ENCODE measurements at regions not wholly inside any gene's neighbourhood (a gene's known extent, or its start where the extent isn't known, plus 50 kb on each side); places are given as distances from the start of the nearest gene placed in this dataset.

DNA sequence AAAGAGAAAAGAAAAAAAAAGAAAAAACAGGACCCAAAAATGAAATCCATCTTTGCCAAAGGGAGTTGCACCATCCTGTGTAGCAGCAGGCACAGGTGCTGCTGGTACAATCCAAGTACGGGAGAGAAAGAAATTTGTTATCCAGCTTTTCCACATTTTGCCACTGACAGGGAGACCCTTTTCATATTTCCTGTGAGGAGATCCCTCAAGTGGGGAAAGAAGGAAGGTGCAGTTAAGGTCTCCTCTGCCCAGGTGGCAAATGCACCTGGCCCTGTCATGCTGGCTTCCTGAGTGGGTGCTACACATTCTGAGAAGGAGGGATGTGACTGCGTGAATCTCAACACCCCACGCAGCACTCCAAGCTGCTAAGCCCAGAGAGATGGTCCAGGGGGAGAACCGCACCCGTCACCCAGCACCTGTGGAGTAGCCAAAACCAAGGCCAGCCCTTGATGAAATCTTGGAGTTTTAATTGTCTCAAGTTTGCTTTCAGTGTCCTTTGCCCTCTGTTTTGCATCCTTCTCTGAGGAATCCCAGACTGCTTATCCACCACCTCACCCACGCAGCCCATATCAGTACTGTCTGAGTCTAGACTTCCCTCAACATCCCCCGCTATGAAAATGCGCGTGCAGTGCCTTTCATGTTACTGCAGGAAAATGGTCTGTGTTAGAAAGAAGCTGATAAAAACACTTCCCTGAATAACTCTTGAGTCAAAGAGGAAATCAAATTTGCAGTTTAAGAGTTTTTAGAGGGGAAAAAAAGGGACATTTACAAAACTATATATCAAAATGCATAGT lies 141.9 kb upstream of the THBS1 start:
- no peak for DNase-seq

DNA sequence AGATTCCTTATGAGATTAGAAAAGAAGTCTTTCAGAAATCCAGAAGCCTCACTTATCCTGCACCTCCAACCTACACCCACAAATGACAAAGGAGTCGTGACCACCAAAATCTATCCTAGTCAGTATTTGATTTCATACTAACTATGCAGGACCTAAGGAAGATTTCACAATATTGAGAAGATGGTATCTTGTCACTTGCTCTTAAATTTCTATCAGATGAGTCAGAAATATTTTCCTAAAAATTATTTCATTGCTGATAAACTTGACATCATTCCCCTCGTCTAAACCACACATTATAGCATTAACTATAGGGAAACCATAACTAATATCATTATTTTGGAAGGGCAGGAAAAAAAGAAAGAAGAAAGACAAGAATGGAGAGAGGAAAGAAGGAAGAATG lies 138.0 kb upstream of the THBS1 start:
- no peak for DNase-seq

DNA sequence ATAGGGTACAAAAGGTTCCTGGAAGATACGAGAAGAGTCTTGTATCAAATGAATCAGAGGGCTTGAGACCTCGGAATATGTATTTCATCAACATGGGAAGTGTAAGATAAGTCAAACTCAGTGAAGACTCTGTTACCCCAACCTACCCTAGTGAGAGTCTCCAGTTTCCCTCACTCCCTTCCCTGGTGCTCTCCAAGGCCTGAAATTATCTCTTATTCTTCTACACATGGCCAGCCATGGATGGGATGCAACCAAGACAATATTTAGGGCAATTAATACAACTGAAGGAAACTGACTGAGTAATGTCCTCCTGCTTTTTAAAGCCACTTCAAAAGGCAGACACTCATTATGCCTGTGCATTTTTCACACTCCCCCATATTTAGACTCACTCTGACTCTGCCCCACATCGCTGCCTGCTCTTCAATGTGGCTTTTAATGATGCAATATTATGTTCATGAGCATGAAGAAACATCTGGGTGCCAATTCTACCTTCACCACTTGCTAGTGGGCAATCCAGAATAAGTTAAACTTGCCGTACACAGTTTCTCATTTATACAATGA lies 137.1 kb upstream of the THBS1 start:
- no peak for DNase-seq

DNA sequence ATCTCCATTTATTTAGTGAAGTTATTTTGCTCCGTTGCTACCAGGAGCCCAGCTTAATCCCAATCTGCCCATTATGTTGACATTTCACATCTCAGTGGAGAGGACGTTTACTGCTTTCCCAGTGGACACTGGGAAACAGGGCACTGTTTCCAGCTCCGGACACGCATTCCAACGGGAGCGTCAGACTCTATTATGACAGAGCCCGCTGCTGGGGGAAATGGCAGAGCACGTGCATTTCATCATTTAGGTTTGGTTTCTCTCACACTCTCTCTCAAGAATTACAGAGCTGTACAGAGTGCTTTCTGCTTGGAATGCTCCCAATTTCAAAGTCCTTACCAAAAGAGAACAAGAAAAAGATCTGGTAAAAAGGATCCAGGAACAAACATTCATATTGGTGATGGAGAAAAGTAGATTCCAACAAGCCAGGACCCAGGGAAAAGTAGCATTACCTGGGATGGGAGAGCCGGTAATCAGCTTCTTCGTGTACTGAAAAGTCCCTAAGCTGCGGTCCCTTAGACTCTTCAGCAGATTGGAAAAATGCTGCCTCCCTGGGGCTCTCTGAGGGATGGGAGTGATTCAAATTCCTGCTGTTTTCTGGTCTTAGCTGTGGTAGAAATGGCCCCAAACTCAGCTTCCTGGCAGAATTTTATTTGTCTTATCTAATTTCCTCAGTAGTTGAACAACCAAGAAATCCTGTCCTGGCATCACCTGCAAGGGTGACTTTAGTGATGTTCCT lies 136.0 kb upstream of the THBS1 start:
- no peak for DNase-seq

DNA sequence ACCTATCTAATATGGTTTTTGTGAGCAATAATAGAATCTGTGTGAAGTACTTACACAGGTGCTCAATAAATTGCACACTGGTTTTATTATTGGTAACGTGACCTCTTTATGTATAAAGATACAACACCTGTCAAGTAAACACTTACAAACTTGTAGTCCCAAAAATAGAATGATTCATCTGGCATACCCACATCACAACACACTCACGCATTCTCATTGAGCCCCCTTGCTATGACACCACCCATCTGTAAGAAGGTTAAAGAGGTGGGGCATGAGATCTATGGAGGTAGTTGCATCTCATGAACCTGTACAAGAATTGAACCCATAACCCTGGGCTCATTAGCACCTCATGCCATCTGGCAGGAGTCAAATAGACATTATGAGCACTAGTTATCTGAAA lies 134.9 kb upstream of the THBS1 start:
- DNase-seq = no peak

DNA sequence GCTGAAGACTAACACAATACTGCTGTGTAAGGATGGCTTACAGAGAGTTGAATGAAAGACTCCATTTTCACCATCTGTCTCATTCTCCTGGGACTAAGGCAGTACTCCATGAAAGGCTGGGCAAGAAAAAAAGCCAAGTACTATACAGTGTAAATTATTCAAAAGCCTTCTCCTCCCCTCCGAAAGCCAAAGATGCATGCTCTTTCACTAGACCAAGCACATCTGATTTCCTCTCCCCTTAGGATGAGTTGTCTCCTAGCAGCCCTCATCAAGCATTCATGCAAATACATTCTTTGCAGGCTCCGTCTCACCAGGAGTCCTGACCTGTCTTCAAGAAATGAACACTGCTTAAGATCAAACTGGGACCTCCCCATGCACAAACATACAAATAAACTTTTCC lies 133.5 kb upstream of the THBS1 start:
- DNase-seq = no peak

DNA sequence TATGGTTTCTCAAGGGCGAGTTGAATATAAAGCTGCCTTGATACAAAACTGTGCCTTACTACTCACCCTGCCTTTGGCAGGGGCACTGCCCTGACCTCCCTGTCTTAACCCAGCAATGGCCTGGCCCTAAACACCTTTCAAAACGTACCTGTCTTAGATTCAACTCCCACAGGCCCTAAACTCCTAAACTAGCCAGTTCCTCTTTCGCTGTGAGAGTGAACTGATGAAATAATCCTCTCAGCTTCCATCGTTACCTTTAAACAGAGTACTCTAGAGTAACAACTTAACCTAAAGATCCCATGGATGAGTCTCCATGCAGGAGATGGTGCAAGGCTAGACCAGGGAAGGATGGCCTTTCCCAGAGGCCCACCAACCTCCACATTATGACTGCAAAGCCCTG lies 133.0 kb upstream of the THBS1 start:
- DNase-seq = no peak

DNA sequence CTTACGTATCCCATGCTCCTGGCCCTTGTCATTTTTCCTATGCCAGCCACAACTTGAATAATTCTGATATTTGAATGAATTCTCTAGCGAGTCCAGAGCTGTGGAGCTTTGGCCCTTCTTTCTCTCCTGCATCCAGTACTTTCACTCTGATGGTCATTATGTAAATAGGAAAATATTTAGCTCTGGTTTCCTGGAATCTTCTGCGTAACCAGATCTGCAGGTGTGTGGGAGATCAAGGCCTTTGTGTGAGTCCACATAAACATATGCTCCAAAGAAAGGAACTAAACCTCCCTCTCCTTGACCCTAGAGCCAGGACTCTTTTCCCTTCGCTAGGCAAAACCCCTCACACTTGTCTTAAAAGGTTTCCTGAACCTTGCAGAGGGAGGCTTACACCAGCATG lies 132.5 kb upstream of the THBS1 start:
- DNase-seq = no peak

DNA sequence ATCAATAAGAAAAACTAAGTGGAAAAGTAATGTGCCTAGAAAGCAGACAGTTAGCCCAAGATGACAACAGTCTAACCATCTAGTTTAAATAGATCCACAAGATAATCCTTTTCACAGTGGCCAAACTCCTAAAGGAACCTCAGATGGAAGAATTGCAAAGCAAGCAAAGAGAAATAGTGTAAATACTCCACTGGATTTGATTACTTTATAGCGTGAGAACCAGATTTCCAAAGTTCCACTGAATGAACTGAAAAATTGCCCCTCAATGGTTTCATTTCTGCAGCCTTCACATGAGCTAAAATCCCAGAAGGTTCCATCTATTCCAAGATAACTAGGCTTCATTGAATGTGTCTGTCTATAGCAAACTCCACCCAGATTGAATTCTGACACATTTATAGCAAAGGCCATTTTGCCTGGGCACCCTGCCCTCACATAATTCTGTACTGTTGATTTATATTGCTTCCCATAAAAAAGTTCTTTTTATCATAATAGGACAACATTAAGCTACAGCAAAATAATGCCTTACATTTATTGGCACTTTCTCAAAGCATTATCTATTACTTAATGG lies 129.7 kb upstream of the THBS1 start:
- DNase-seq = no peak

DNA sequence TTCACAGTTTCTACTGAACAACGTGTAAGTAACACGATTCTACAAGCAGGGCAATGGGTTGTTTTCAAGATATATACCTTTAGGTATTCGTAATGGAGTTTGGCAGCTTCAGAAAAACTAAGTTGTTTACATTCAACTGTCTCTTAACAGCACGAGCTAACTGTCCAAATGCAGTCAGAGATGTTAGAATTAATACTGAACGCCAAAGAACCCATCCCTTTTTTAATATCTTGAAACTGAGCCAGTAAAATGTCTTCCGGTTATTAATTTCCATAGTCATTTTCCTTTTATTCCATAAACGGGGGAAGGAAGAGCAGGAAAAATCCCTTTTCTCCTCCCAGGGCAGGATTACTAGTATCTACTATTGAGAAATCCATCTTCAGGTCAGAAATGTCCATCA lies 129.0 kb upstream of the THBS1 start:
- DNase-seq = no peak

DNA sequence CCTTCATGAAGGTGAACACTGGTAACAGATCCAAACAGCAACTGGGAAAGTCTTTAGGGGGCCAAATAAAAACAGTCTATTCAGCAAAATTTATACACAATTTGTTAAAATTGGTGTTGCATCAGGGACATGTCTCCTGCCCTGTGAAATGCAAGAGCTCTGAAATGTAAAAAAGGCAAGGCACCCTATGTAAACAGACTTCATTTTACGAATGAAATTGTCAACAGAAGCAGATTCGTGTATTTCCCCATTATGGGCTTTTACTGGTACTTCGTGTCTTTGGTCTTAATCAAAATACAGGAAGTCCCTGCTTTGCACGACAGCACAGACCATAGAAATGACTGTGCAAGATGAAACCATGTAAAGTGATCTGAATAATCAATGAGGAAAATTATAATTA lies 127.3 kb upstream of the THBS1 start:
- DNase-seq = no peak

DNA sequence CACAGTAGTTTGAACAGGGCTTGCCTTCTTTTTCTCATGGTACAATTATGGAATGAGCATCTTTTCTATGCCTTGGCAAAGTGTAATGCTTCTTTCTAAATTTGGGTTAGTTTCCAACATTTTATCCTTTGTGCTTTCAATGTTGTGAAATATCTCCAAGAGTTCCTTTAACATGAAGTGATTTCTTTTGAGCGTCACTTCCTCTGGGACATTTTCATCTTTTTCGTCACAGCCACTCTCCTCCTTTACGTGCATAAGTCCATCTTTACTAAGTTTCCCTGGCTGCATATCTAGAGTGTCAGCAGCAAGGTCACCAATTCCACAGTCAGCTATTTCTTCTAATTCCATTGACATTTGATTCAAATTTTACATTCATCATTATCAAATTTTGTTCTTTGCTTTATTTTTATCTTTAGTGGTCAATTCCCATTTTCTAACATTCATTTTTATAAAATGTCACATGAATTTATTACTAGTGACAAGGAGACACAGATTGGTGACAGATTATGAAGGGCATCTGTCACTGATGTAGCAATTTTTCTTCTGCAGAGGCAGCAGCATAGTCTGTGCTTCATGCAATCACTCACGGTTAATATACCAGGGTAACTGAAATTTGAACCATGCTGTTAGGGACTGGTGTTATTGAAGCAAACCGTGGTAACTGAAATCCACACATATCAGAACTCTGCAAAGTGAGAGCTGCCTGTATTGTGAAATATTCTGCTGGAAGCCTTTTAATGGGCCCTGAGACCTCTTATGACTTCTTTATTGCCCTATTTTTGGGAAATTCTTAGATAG lies 126.5 kb upstream of the THBS1 start:
- no peak for DNase-seq

DNA sequence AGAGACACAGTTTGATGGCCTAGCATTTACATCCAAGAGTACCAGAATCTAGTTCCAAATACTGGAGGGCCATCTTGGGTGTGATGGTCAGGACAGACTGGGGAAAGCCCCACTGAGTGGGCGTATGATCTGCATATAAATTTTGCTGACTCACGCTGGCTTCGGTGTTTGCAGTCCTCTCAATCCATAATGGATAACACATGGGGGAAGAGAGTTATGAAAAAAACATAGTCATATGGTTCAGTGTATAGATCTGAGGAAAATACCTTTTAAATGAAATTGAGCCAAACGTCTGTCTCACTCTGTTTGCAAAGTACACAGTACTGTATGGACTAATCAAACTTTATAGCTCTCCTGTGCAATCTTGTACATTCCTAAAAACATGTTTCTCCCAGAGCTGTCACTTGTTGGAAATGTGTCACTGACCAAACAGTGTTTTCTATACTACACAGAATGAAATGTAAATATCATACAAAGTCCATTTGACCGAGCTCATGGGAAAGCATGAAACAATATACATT lies 125.3 kb upstream of the THBS1 start:
- DNase-seq = no peak

DNA sequence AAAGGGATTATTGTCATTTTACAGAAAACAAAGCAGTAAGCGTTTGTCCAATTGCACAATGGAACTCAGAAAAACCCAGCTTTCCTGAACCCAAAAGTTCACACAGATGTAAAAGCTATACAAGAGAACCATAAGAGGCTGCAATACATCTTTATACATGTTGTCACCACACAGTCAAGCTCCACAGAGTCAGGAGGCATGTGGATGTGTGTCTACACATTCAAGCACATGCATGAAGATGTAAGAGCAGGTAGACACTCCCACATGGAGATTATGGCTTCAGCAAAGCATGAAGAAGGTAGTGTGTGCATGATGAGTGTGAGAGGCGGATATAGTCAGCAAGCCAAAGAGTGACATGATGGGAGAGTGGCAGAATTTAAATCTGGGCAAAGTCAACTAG lies 124.7 kb upstream of the THBS1 start:
- DNase-seq = no peak

DNA sequence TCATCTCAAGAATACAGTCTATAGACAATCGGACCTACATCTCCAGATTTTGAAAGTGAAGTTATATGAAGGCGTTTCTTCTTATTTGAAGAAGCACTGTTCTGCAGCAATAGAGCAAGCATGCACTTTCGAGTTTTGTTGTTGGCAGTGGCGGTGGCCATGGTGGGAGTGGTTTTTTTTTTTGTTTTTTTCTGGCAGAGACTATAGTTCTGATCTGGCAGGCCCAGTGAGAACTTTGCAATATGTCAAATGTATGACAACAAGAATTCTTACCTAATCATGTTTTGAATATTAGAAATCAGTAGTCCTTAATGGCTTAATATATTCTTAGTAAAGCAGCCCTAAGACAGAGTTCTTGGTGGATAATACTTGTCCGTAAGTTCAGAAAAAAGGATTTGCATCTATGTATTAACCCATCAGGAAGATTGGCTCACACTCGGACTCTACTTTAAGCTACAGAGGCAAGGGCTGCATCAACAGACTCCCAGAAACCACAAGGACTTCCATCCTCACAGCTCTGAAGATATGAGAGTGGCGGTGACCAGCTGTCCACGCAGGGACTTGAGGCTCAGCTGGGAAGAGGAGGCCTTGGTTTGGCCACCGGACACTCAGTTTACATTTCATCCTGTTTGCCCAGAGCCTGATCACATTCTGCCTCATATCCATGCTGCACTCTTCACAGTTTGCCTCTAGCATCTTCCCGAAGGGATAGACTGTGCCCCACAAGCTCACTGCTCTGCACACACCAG lies 124.1 kb upstream of the THBS1 start:
- DNase-seq = no peak

DNA sequence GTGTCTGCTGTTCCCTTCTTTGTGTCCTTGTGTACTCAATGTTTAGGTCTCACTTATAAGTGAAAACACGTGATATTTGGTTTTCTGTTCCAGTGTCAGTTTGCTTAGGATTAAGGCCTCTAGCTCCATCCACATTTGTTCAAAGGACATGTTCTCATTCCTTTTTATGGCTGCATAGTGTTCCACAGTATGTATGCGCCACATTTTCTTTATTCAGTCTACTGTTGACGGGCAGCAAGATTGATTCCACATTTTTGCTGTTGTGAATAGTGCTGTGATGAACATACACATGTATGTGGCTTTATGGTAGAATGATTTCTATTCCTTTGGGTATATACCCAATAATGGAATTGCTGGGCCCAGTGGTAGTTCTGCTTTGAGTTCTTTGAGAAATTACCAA lies 122.7 kb upstream of the THBS1 start:
- no peak for DNase-seq

DNA sequence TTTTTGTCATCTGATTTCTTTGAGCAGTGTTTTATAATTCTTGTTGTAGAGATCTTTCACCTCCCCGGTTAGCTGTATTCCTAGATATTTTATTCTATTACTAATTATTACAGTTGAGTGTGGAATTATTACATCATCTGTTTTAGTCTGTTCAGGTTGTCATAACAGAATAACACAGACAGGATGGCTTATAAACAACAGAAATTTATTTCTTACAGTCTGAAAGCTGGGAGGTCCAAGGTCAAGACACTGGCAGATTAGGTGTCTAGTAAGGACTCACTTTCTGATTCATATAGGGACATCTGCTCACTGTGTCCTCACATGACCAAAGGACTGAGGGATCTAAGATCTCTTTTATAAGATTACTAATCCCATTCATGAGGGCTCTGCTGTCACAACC lies 121.3 kb upstream of the THBS1 start:
- DNase-seq = no peak

DNA sequence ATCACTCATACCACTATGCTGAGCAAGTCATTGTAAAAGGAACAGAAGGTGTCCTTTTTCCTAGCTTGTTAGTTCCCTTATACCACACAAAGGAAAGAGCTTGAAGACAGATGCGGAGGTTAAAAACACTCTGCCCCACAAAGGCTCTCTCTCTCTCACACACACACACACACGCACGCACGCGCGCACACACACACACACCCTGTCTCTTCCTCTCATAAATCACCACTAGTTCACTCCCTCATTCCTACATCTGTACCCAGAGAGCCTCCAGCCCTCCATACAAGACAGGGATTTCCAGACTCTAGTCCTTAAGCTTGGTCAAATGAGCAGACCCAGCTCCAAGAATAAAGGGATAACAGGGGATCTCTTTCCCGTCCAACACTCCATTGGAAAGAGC lies 120.1 kb upstream of the THBS1 start:
- no peak for DNase-seq

DNA sequence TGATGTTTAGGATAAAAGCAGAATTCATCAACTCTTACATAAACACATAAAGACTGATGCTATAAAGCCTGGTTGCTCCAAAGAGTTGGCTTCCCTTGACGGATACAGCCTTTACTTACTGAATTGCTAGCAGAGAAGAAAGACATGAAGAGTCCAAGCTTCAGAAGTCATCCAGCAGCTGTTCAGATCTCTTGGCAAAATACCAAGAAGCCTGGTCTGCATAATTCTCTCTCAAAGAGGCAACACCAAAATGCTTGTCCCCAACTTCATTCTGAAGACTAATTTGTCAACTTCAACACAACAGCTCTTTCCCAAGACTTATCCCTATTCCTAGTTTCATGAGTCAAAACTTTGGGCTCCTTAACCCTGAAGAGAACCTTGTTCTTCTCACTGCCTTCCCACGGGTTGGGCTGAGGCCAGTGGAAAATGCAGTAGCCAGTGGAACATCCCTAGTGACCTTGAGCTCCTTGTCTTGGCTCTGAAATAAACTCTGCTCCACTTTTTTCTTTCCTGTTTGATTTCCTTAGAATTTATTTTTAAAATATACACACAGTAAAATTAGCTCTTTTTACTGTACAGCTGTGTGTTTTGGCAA lies 119.2 kb upstream of the THBS1 start:
- DNase-seq = no peak

DNA sequence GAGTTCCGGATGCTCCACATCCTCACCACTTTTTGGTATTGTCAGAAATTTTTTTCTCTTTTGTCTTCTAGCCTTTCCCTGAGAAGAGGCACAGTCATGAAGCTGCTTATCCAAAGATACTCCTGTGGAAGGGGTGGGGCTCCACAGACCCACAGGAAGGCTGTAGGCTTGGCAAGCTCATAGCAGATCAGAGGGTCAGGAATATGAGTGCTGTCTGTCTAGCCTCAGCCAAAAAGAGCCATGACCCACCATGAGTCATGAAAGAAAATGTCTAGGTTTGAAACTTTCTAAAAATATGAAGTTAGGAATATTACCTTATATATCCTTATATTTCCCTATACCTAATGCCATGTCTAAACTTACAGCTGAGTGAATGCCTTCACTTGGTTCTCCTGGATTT lies 118.2 kb upstream of the THBS1 start:
- DNase-seq = no peak

DNA sequence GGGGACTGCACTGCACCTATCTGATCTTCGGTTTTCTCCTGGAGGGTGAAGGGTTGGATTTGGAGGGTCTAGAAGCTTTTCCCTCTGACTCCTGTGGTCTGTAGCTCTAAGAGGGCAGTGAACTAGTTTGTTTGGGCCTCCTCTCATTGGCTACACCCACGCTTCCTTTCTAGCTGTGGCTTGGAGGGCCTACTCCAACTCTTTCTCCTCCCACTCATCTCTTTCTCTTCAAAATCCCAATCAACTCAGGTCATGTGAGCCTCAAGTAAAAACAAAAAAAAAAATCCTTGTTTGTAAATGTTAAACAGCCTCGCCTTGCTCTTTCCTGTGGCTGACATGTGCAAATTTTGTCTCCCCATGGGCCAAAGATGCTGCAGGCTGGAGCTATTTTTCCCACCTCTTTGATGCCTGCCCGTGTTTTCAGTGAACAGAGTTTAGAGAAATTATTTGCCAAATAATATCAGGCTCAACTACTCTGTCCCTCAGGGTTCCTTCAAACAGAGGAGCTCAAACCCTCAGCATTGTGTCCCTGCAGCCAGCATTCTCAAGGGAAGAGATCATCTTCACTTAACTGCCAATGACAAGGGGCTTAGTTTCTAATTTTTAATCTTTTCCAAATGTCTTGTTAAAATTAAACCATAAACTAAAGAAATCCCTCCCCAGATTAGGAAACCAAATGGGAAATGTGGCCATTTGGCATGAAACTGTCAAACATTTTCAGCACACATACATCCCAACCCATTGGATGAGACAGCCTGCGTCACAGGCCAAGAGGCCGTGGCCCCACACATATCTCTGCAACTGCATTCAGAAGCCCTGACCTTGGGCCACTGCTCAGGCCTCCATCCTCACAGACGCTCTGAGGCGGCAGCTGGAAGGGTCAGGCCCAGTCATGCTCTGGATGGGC lies 114.8 kb upstream of the THBS1 start:
- DNase-seq = no peak
